ENCODE measurements at regions not wholly inside any gene's neighbourhood (a gene's known extent, or its start where the extent isn't known, plus 50 kb on each side); places are given as distances from the start of the nearest gene placed in this dataset.

DNA sequence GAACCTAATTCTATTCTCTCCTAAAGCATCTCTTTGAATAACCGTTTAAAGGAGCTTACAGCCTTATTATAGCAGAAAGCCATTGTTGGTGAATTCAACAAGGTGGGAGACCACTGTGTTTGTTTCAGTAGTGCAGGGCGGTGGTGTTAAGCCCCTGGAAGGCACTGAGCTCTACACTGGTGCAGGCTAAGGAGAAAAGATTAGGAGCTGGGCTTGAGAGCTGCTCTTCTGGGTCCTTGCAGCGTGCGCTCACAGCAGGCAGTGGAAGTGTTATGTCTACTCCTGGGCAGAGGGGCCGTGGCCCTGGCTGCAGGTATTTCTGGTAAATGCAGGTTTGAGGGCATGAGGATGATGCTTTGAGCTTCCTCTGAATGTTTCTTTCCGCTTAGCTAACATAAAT, 361.2 kb downstream of the RNF144B start:
- Histone ChIP-seq H3K79me2 (ENCODE audit: insufficient read depth, low read length) (no peaks in the 10 kb centered on the region), H2AFZ (ENCODE audit: low read depth, low read length, poor library complexity, severe bottlenecking) (no peak overlapping the region), H3K4me3 (replicated peaks in 1 of 2; ENCODE audit: low read depth in 1 of 2, low read length in 2 of 2) (no peak overlapping the region), H3K4me1 (ENCODE audit: control insufficient read depth in 1 of 2, insufficient read depth in 2 of 2, low read length in 2 of 2) (no peaks in the 10 kb centered on the region), H3K27me3 (ENCODE audit: insufficient read depth, low read length) (peaks cover 3% of the 10 kb centered on the region; the same call in 1 of the 2 replicates), H3K36me3 (ENCODE audit: control insufficient read depth in 1 of 2, insufficient read depth in 2 of 2, low read length in 2 of 2) (no peaks in the 10 kb centered on the region), H3K4me2 (ENCODE audit: low read length) (no peak overlapping the region), H3K9ac (ENCODE audit: low read length) (no peak overlapping the region), H3K27ac (ENCODE audit: low read depth, low read length) (no peak overlapping the region), H3K9me3 (ENCODE audit: control insufficient read depth in 1 of 2, insufficient read depth in 1 of 2, low read depth in 1 of 2, low read length in 2 of 2) (no peaks in the 10 kb centered on the region), H3K9me2 (ENCODE audit: insufficient read depth) (no peaks in the 10 kb centered on the region), H4K20me1 (ENCODE audit: insufficient read depth) (no peaks in the 10 kb centered on the region)
- CTCF ChIA-PET, result no interaction called here
- DNase-seq (ENCODE audit: low read depth, low spot score), result no peak
- TF ChIP-seq FOSL1 (IDR thresholded peaks at IDR 0.05; ENCODE audit: low read depth), result no peak
- no peak for TF ChIP-seq ZNF274 (IDR thresholded peaks at IDR 0.05; ENCODE audit: low read depth, low read length)
- POLR2A ChIA-PET, result no interaction called here
- RAD21 ChIA-PET (ENCODE audit: low non-redundant PET in 1 of 2, low total read pairs in 2 of 2, uncharacterized antibody in 2 of 2, unreplicated experiment in 2 of 2), result no interaction called here
- intact Hi-C loops (cut with micrococcal nuclease), result loop anchor here (5.0 kb wide), 3 partner anchors 151 to 1309 kb away; no protein-coding TSS in a partner anchor
- no peak for ATAC-seq
- BruUV-seq (replicated peaks), result no TSS peak

DNA sequence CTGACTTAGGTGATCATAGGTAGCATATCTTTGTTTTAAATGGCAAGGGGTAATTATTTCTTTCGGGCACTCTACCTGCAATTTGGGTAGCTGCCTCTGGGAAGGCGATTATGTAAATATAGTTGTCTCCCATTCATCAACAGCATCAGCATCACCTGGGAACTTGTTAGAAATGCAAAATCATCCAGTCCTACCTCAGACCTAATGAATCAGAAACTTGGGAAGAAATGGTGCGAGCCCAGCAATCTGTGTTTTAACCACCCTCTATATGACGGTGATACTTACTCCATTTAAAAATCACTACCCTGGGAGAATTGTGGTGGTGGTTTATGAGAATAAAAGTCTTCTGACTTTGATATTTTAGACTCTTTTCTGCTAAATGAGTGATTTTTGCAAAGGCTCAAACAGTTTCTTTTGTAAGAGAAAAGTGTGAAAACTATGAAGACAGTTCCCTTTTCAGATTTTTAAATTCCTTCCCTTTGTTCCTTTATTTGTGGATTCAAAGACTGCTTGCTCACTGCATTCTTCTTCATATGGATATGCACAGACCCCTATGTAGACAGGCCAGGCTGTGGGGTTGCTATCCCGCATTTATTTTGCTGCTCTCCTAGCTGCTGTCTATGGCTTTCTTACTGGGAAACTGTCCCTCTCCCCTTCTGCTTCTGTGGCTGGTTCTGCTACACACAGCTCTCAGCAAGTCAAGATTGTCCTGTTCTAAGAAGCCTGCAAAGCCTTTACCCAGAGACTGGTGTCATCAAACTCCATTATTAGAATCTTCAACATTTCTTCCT, 365.3 kb downstream of the RNF144B start:
- H3K4me3 ChIP-seq (replicated peaks in 1 of 2; ENCODE audit: low read depth in 1 of 2, low read length in 2 of 2), result no peak overlapping the region
- H4K20me1 ChIP-seq (ENCODE audit: insufficient read depth), result no peaks in the 10 kb centered on the region
- no peak overlapping the region for H3K27ac ChIP-seq (ENCODE audit: low read depth, low read length)
- H3K4me1 ChIP-seq (ENCODE audit: control insufficient read depth in 1 of 2, insufficient read depth in 2 of 2, low read length in 2 of 2), result no peaks in the 10 kb centered on the region
- BruUV-seq (replicated peaks), result no TSS peak
- H3K9ac ChIP-seq (ENCODE audit: low read length), result no peak overlapping the region
- intact Hi-C loops (cut with micrococcal nuclease), result no loop called here
- ATAC-seq (no peak), DNase-seq (ENCODE audit: low read depth, low spot score) (no peak)
- POLR2A ChIA-PET, result no interaction called here
- CTCF ChIA-PET, result no interaction called here
- no peak overlapping the region for H2AFZ ChIP-seq (ENCODE audit: low read depth, low read length, poor library complexity, severe bottlenecking)
- no peaks in the 10 kb centered on the region for H3K79me2 ChIP-seq (ENCODE audit: insufficient read depth, low read length)
- no peak overlapping the region for H3K4me2 ChIP-seq (ENCODE audit: low read length)
- H3K27me3 ChIP-seq (ENCODE audit: insufficient read depth, low read length), result peaks cover 3% of the 10 kb centered on the region; the same call in 1 of the 2 replicates
- no peaks in the 10 kb centered on the region for H3K9me2 ChIP-seq (ENCODE audit: insufficient read depth)
- TF ChIP-seq, protein P1, sequence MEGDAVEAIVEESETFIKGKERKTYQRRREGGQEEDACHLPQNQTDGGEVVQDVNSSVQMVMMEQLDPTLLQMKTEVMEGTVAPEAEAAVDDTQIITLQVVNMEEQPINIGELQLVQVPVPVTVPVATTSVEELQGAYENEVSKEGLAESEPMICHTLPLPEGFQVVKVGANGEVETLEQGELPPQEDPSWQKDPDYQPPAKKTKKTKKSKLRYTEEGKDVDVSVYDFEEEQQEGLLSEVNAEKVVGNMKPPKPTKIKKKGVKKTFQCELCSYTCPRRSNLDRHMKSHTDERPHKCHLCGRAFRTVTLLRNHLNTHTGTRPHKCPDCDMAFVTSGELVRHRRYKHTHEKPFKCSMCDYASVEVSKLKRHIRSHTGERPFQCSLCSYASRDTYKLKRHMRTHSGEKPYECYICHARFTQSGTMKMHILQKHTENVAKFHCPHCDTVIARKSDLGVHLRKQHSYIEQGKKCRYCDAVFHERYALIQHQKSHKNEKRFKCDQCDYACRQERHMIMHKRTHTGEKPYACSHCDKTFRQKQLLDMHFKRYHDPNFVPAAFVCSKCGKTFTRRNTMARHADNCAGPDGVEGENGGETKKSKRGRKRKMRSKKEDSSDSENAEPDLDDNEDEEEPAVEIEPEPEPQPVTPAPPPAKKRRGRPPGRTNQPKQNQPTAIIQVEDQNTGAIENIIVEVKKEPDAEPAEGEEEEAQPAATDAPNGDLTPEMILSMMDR (IDR thresholded peaks at IDR 0.05 in 2 of 3, conservative IDR thresholded peaks at IDR 0.05 in 1 of 3; ENCODE audit: borderline replicate concordance in 1 of 3, insufficient read depth in 1 of 3, low read depth in 2 of 3, low read length in 2 of 3), result no peak
- TF ChIP-seq TCF7L2 (IDR thresholded peaks at IDR 0.05; ENCODE audit: borderline replicate concordance, extremely low read depth, insufficient read depth, insufficient read length), result no peak
- no peak for TF ChIP-seq EZH2 (IDR thresholded peaks at IDR 0.05)
- TF ChIP-seq ZNF274 (IDR thresholded peaks at IDR 0.05; ENCODE audit: low read depth, low read length), result no peak
- TF ChIP-seq EGR1 (IDR thresholded peaks at IDR 0.05; ENCODE audit: low read depth), result no peak
- no peak for TF ChIP-seq CEBPB (IDR thresholded peaks at IDR 0.05; ENCODE audit: low read depth)
- TF ChIP-seq FOSL1 (IDR thresholded peaks at IDR 0.05; ENCODE audit: low read depth), result no peak
- RAD21 ChIA-PET (ENCODE audit: low non-redundant PET in 1 of 2, low total read pairs in 2 of 2, uncharacterized antibody in 2 of 2, unreplicated experiment in 2 of 2), result no interaction called here
- no peaks in the 10 kb centered on the region for H3K36me3 ChIP-seq (ENCODE audit: control insufficient read depth in 1 of 2, insufficient read depth in 2 of 2, low read length in 2 of 2)
- H3K9me3 ChIP-seq (ENCODE audit: control insufficient read depth in 1 of 2, insufficient read depth in 1 of 2, low read depth in 1 of 2, low read length in 2 of 2), result no peaks in the 10 kb centered on the region
